ENCODE measurements at regions not wholly inside any gene's neighbourhood (a gene's known extent, or its start where the extent isn't known, plus 50 kb on each side); places are given as distances from the start of the nearest gene placed in this dataset.

DNA sequence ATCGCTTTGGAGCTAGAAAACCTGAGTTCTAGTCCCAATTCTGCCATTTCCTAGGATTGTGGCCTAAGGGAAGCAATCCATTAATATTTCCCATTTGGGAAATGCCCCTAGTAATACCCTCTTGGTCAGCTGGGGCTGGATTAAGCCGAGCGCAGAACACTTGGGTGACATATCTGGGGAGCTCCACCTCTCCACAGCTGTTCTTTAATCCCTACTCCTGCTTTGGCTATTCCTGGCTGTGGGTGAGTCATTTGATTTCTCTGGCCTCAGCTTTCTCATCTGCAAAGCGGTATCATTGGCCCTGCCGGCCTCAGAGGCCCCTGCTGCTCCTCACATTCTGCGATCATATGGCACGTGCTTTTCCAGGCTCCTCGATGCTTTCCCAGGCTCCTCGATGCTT lies 108.3 kb downstream of the BUB3 start:
- DNase-seq (no peak), ATAC-seq (no peak)
- Histone ChIP-seq H3K9me3 (no peaks in the 10 kb centered on the region), H3K4me1 (ENCODE audit: low read depth) (no peaks in the 10 kb centered on the region), H3K36me3 (ENCODE audit: low read depth) (no peaks in the 10 kb centered on the region), H3K4me3 (no peak overlapping the region)
- TF ChIP-seq, protein P1, sequence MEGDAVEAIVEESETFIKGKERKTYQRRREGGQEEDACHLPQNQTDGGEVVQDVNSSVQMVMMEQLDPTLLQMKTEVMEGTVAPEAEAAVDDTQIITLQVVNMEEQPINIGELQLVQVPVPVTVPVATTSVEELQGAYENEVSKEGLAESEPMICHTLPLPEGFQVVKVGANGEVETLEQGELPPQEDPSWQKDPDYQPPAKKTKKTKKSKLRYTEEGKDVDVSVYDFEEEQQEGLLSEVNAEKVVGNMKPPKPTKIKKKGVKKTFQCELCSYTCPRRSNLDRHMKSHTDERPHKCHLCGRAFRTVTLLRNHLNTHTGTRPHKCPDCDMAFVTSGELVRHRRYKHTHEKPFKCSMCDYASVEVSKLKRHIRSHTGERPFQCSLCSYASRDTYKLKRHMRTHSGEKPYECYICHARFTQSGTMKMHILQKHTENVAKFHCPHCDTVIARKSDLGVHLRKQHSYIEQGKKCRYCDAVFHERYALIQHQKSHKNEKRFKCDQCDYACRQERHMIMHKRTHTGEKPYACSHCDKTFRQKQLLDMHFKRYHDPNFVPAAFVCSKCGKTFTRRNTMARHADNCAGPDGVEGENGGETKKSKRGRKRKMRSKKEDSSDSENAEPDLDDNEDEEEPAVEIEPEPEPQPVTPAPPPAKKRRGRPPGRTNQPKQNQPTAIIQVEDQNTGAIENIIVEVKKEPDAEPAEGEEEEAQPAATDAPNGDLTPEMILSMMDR (IDR thresholded peaks at IDR 0.05), result no peak
- intact Hi-C loops (cut with DNase I, micrococcal nuclease), result no loop called here

DNA sequence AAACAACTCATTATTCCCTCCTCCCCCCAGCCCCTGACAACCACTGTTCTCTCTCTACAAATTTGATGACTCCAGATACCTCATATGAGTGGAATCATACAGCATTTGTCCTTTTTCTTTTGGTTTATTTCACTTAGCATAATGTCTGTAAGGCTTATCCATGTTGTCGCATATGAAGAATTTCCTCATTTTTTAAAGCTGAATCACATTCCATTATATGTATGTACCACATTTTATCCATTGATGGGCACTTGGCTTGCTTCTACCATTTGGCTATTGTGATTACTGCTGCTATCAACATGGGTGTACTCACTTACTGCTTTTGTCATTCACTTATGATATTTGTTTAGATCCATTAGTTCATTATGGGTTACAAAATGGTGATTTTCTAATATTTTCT lies 112.8 kb downstream of the BUB3 start:
- Histone ChIP-seq H3K9me3 (no peaks in the 10 kb centered on the region), H3K36me3 (ENCODE audit: low read depth) (no peaks in the 10 kb centered on the region), H3K4me3 (no peak overlapping the region), H3K4me1 (ENCODE audit: low read depth) (no peaks in the 10 kb centered on the region)
- TF ChIP-seq, protein P1 (IDR thresholded peaks at IDR 0.05), result no peak
- no peak for ATAC-seq
- intact Hi-C loops (cut with DNase I, micrococcal nuclease), result no loop called here
- no peak for DNase-seq

DNA sequence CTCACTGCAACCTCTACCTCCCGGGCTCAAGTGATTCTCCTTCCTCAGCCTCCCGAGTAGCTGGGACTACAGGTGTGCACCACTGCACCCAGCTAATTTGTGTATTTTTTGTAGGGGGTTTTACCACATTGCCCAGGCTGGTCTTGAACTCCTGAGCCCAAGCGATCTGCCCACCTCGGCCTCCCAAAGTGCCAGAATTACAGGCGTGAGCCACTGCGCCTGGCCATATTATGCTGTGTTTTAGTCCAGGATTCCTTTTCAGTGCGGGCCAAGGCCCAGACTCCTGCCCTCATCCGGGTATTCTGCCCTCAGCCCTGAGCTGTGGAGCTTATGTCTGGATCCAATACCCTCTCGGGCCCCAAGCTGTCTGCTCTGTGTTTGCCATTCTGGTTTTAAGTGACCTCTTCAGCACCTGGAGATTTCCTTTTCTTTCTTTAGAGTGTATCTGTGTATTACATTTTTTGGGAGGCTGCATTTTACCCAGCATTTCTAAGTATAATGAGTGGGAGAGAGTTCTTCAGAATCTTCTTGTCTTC lies 114.9 kb downstream of the BUB3 start:
- Histone ChIP-seq H3K9me3 (no peaks in the 10 kb centered on the region), H3K36me3 (ENCODE audit: low read depth) (no peaks in the 10 kb centered on the region), H3K4me3 (no peak overlapping the region), H3K4me1 (ENCODE audit: low read depth) (no peaks in the 10 kb centered on the region)
- intact Hi-C loops (cut with DNase I, micrococcal nuclease), result no loop called here
- TF ChIP-seq, protein P1 (IDR thresholded peaks at IDR 0.05), result no peak
- ATAC-seq (no peak), DNase-seq (no peak)

DNA sequence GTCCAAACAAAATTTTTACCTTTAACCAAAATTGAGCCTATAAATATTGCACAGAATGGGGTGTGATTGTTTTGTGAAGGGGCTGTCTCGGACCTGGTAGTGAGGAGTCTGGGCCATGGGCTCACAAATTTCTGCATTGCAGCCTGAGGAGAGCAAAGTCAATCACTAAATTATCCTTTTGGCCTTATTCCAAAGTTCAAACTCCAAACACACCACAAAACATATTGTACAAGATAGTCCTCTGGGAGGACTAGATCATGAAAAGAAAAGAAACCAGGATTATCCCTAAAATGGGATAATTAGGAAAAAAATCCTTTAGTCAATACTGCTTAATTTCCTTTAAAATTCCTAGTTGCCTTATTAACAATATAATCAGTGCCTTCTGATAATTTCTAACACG lies 115.5 kb downstream of the BUB3 start:
- intact Hi-C loops (cut with DNase I, micrococcal nuclease), result no loop called here
- TF ChIP-seq, protein P1 (IDR thresholded peaks at IDR 0.05), result no peak

DNA sequence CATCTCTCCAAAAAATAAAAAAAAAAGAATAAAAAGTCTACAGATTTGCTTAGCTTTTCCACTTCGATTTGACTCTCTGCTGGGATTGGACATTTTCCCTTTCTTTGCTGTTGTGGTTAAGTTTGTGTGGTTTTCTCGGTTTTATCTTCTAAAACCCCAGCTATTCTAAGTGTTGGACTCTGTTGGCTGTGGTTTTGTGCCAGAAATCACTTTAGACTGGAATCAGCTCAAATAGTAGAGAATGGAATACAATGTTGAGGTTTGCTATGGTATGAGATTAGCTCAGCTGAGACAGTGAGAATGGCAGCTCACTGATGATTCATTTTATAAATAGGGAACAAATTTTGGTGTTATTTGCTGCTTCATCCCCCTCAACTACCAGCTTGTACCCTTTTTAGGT lies 116.0 kb downstream of the BUB3 start:
- ATAC-seq (no peak), DNase-seq (no peak)
- TF ChIP-seq, protein P1 (IDR thresholded peaks at IDR 0.05), result no peak
- Histone ChIP-seq H3K36me3 (ENCODE audit: low read depth) (no peaks in the 10 kb centered on the region), H3K4me1 (ENCODE audit: low read depth) (no peaks in the 10 kb centered on the region), H3K9me3 (no peaks in the 10 kb centered on the region), H3K4me3 (no peak overlapping the region)
- intact Hi-C loops (cut with DNase I, micrococcal nuclease), result no loop called here

More for the DNA sequence above, 115.5 kb downstream of the BUB3 start:
- H3K4me3 ChIP-seq, result no peak overlapping the region
- DNase-seq (no peak), ATAC-seq (no peak)
- no peaks in the 10 kb centered on the region for H3K4me1 ChIP-seq (ENCODE audit: low read depth)
- no peaks in the 10 kb centered on the region for H3K36me3 ChIP-seq (ENCODE audit: low read depth)
- H3K9me3 ChIP-seq, result no peaks in the 10 kb centered on the region

DNA sequence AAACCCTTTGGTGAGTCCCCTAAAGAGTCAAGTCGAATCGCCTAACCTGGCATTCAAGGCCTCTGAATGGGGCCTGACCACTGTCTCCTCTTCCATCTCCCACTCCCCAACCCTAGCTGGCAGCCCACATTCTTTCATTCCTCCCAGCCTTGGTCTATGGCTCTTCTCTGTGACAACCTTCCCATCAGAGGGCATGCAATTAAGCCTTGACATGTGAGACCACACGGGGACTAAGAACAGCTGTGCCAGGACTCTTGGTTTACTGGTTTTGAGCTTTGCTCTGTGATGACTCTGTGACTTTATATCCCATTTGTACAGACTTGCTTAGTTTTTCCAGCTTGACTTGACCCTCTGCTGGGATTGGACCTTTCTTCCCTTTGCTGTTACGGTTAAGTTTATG lies 116.6 kb downstream of the BUB3 start:
- TF ChIP-seq, protein P1 (IDR thresholded peaks at IDR 0.05), result no peak
- intact Hi-C loops (cut with DNase I, micrococcal nuclease), result no loop called here
- Histone ChIP-seq H3K4me1 (ENCODE audit: low read depth) (no peaks in the 10 kb centered on the region), H3K4me3 (no peak overlapping the region), H3K36me3 (ENCODE audit: low read depth) (no peaks in the 10 kb centered on the region), H3K9me3 (no peaks in the 10 kb centered on the region)
- ATAC-seq (no peak), DNase-seq (no peak)
